Glutamatergic neuron (in vitro differentiated cells): ENCODE measurements at regions not wholly inside any gene's neighbourhood (a gene's known extent, or its start where the extent isn't known, plus 50 kb on each side); places are given as distances from the start of the nearest gene placed in this dataset.
"Not testable (repeated sequence)": the region's sequence is repeated elsewhere in the genome, so short reads cannot be mapped to it uniquely, and the experiment has no call there.

Source experiments
- DNase-seq: peaks from one replicate; pipeline ENCODE4 v3.0.0; 2022
- H3K27ac Mint-ChIP-seq: one replicate; pipeline ENCODE4 v1.8.0; 2020; ENCODE audit warnings: mild to moderate bottlenecking, mixed read lengths, inconsistent platforms; ENCODE audit not compliant: unreplicated experiment
- H3K27me3 Mint-ChIP-seq: one replicate; pipeline ENCODE4 v1.8.0; 2020; ENCODE audit warnings: mild to moderate bottlenecking, moderate library complexity, mixed read lengths, inconsistent platforms; ENCODE audit not compliant: unreplicated experiment
- H3K36me3 Mint-ChIP-seq: one replicate; pipeline ENCODE4 v1.8.0; 2020; ENCODE audit warnings: mild to moderate bottlenecking, mixed read lengths, inconsistent platforms; ENCODE audit not compliant: unreplicated experiment
- H3K4me1 Mint-ChIP-seq: one replicate; pipeline ENCODE4 v1.8.0; 2020; ENCODE audit warnings: mild to moderate bottlenecking, low read depth, mixed read lengths, inconsistent platforms; ENCODE audit not compliant: unreplicated experiment
- H3K4me3 Mint-ChIP-seq: one replicate; pipeline ENCODE4 v1.8.0; 2020; ENCODE audit warnings: mild to moderate bottlenecking, mixed read lengths, inconsistent platforms; ENCODE audit not compliant: unreplicated experiment
- H3K9me3 Mint-ChIP-seq: one replicate; pipeline ENCODE4 v1.8.0; 2020; ENCODE audit warnings: mild to moderate bottlenecking, moderate library complexity, mixed read lengths, inconsistent platforms; ENCODE audit not compliant: unreplicated experiment
- TF ChIP-seq, protein P1 (sequence below): fragments of 200-600 bp; sonication (generic); IDR thresholded peaks from one replicate; pipeline ENCODE4 v1.5.0; 2021; ENCODE audit not compliant: partially characterized antibody, unreplicated experiment

GRCh38 chr5:176144508-176144907 lies 93.7 kb upstream of the SIMC1 start:
- Mint-ChIP-seq H3K27me3 (no peaks in the 10 kb centered on the region), H3K4me3 (no peak overlapping the region), H3K27ac (no peak overlapping the region), H3K9me3 (no peaks in the 10 kb centered on the region), H3K36me3 (peaks cover 5% of the 10 kb centered on the region), H3K4me1 (peaks cover 15% of the 10 kb centered on the region)
- TF ChIP-seq, protein P1, sequence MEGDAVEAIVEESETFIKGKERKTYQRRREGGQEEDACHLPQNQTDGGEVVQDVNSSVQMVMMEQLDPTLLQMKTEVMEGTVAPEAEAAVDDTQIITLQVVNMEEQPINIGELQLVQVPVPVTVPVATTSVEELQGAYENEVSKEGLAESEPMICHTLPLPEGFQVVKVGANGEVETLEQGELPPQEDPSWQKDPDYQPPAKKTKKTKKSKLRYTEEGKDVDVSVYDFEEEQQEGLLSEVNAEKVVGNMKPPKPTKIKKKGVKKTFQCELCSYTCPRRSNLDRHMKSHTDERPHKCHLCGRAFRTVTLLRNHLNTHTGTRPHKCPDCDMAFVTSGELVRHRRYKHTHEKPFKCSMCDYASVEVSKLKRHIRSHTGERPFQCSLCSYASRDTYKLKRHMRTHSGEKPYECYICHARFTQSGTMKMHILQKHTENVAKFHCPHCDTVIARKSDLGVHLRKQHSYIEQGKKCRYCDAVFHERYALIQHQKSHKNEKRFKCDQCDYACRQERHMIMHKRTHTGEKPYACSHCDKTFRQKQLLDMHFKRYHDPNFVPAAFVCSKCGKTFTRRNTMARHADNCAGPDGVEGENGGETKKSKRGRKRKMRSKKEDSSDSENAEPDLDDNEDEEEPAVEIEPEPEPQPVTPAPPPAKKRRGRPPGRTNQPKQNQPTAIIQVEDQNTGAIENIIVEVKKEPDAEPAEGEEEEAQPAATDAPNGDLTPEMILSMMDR = no peak
- no peak for DNase-seq

GRCh38 chr5:176149948-176150347 lies 88.3 kb upstream of the SIMC1 start:
- H3K27me3 Mint-ChIP-seq, H3K27ac Mint-ChIP-seq, H3K9me3 Mint-ChIP-seq, H3K36me3 Mint-ChIP-seq, H3K4me3 Mint-ChIP-seq, DNase-seq: not testable (repeated sequence)
- H3K4me1 Mint-ChIP-seq = peaks cover 15% of the 10 kb centered on the region

DNA sequence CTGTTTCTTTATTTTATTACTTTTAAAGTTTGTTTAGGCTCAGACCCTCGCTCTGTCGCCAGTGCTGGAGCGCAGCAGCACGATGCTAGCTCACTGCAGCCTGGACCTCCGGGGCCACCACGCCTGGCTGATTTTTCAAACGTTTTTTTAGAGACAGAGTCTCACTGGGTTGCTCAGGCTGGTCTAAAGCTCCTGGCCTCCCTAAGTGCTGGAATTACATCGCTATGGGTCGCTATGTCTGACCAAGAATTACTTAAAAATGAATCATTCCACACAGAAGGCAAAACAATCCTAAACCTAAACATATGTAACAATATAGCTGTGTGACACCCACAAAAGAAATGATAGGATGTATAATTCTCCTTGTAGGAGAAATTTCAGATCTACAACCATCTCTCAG lies 86.9 kb upstream of the SIMC1 start:
- no peak for DNase-seq
- TF ChIP-seq, protein P1 = no peak
- Mint-ChIP-seq H3K27ac (no peak overlapping the region), H3K4me3 (peak overlapping the region; percentile 11), H3K27me3 (peaks cover 2% of the 10 kb centered on the region), H3K9me3 (peaks cover 4% of the 10 kb centered on the region), H3K4me1 (peaks cover 16% of the 10 kb centered on the region), H3K36me3 (no peaks in the 10 kb centered on the region)

DNA sequence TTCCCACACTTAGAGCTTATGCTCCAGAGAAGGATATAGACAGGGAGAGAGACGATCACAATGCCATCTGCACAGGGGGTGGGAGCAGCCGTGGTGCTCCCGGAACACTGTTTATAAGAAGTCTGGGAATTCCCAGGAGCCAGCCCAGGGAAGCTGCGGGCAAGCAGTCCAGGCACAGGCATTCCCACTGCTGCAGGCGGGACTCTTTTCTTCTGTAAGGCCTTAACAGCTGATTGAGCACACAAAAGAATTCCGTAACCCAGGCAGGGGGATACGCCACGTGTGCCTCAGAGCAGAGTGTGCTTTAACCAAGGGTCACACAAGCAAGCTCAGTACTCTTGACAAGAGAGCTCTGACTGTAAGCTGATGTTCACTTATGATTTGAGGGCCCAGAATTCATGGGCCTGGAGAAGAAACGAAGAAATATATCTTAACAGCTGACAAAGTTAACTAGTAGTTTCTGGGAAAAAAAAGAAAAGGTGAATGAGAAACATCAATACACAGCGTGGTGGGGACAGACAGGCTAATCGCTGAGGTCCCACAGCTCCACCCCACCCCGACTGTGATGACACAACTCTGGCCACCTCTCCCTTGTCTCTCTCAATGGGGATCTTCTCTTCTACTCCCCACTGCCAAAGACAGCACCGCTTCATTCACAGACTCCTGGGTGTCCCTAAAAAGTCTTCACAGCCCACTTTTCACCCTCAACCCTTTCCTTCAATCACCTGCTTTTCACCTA lies 85.9 kb upstream of the SIMC1 start:
- Mint-ChIP-seq H3K27me3 (peaks cover 2% of the 10 kb centered on the region), H3K4me1 (peaks cover 17% of the 10 kb centered on the region), H3K27ac (peak overlapping the region; percentile 46), H3K36me3 (no peaks in the 10 kb centered on the region), H3K9me3 (peaks cover 4% of the 10 kb centered on the region), H3K4me3 (peak overlapping the region; percentile 11)
- peak; percentile 51 for DNase-seq
- TF ChIP-seq, protein P1 = no peak

GRCh38 chr5:176152930-176153311 lies 85.3 kb upstream of the SIMC1 start:
- no peak for DNase-seq
- TF ChIP-seq, protein P1 = no peak
- peaks cover 4% of the 10 kb centered on the region for H3K9me3 Mint-ChIP-seq
- no peak overlapping the region for H3K4me3 Mint-ChIP-seq
- H3K4me1 Mint-ChIP-seq = peaks cover 17% of the 10 kb centered on the region
- peaks cover 2% of the 10 kb centered on the region for H3K27me3 Mint-ChIP-seq
- H3K36me3 Mint-ChIP-seq = no peaks in the 10 kb centered on the region
- H3K27ac Mint-ChIP-seq = no peak overlapping the region
